ENCODE measurements at regions not wholly inside any gene's neighbourhood (a gene's known extent, or its start where the extent isn't known, plus 50 kb on each side); places are given as distances from the start of the nearest gene placed in this dataset.

- Histone ChIP-seq H3K36me3 (ENCODE audit: control insufficient read depth, insufficient read depth, low read length) (no peaks in the 10 kb centered on the region), H2AFZ (replicated peaks; ENCODE audit: low read length, poor library complexity) (no peak overlapping the region), H3K4ac (ENCODE audit: low read depth, low read length) (no peak overlapping the region), H2BK5ac (ENCODE audit: low read depth, low read length, poor library complexity, severe bottlenecking) (no peak overlapping the region), H3K27ac (ENCODE audit: insufficient read depth, low read length) (no peak overlapping the region), H3K27me3 (ENCODE audit: control insufficient read depth, insufficient read depth, low read length) (no peaks in the 10 kb centered on the region), H2BK20ac (ENCODE audit: low read depth, low read length) (no peak overlapping the region; the same call in 1 of the 2 replicates), H3K4me1 (ENCODE audit: control insufficient read depth, insufficient read depth, low read length) (peaks cover 6% of the 10 kb centered on the region), H3K9ac (ENCODE audit: low read depth, low read length) (no peak overlapping the region), H3K4me3 (ENCODE audit: insufficient read depth, low read depth, low read length) (no peak overlapping the region), H2BK120ac (ENCODE audit: low read depth, low read length) (peak overlapping the region; percentile 45; the same call in 1 of the 2 replicates), H2AK9ac (replicated peaks; ENCODE audit: low read depth, low read length, poor library complexity) (no peak overlapping the region), H4K91ac (ENCODE audit: insufficient read depth, low read depth, low read length) (no peak overlapping the region), H4K5ac (ENCODE audit: low read depth, low read length) (no peak overlapping the region), H3K9me1 (ENCODE audit: insufficient read depth, low read length) (peaks cover 4% of the 10 kb centered on the region; the same call in 1 of the 2 replicates), H2AK5ac (ENCODE audit: low read depth, low read length) (no peak overlapping the region), H3K9me3 (ENCODE audit: control insufficient read depth, insufficient read depth, low read length) (no peaks in the 10 kb centered on the region), H4K8ac (ENCODE audit: low read depth in 2 of 2, low read length in 2 of 2) (no peak overlapping the region), H3K79me1 (ENCODE audit: low read depth in 1 of 2, low read length in 2 of 2) (no peaks in the 10 kb centered on the region), H3K23ac (ENCODE audit: low read depth, low read length) (no peak overlapping the region), H2BK15ac (ENCODE audit: low read depth, low read length) (0 out of 3 replicates have a peak overlapping the region, but pooled peaks have one; percentile 50), H3K18ac (ENCODE audit: low read depth, low read length) (no peak overlapping the region), H3K4me2 (ENCODE audit: low read depth, low read length) (no peak overlapping the region), H3K14ac (replicated peaks; ENCODE audit: low read depth, low read length) (no peak overlapping the region), H4K20me1 (ENCODE audit: insufficient read depth, low read length) (no peaks in the 10 kb centered on the region), H3K56ac (ENCODE audit: extremely low read depth, insufficient read depth, low read length) (no peak overlapping the region)
- 89% methylated on average over 3 of the region's 8 CpGs; no CpG with 5 or more reads in 1 of the 2 experiments for WGBS, 2 experiments (ENCODE audit: extremely low coverage in 2 of 2, insufficient read length in 1 of 2)
- dilution Hi-C loops (cut with HindIII; ENCODE audit: low sequenced_read_pairs, unreplicated experiment): no loop called here
- intact Hi-C loops (cut with micrococcal nuclease): loop anchor here (5.0 kb wide), 1 partner anchor 72 kb away; no protein-coding TSS in a partner anchor
- DNase-seq: no peak
- no TSS peak for BruUV-seq (replicated peaks)
- in situ Hi-C loops (cut with MboI; ENCODE audit: low sequenced_read_pairs): no loop called here
- no peak for ATAC-seq (ENCODE audit: low read depth)
- POLR2A ChIA-PET (ENCODE audit: unreplicated experiment): no interaction called here
- CTCF ChIA-PET: interaction anchor here (1.4 kb wide), 1 partner anchor 14 kb away, joined by 3 read pairs; no protein-coding TSS in a partner anchor
- TF ChIP-seq FOS (IDR thresholded peaks at IDR 0.05; ENCODE audit: low read depth, low read length) (no peak), RCOR1 (IDR thresholded peaks at IDR 0.05; ENCODE audit: insufficient replicate concordance, low read length) (no peak), CHD1 (IDR thresholded peaks at IDR 0.05; ENCODE audit: low read depth, low read length) (no peak), CEBPB (IDR thresholded peaks at IDR 0.05; ENCODE audit: low read depth, low read length) (no peak), MAFK (IDR thresholded peaks at IDR 0.05; ENCODE audit: low read depth, low read length) (no peak), CTCF (conservative IDR thresholded peaks at IDR 0.05; ENCODE audit: low read depth, low read length) (no peak), SMC3 (IDR thresholded peaks at IDR 0.05; ENCODE audit: low read depth, low read length) (no peak), MXI1 (IDR thresholded peaks at IDR 0.05; ENCODE audit: borderline replicate concordance, low read depth, low read length) (no peak), RFX5 (IDR thresholded peaks at IDR 0.05; ENCODE audit: low read depth, low read length) (no peak), NFE2L2 (IDR thresholded peaks at IDR 0.05; ENCODE audit: low read depth, low read length) (no peak), RAD21 (IDR thresholded peaks at IDR 0.05; ENCODE audit: low read length) (no peak), USF2 (IDR thresholded peaks at IDR 0.05; ENCODE audit: low read depth, low read length) (no peak), BHLHE40 (IDR thresholded peaks at IDR 0.05; ENCODE audit: low read depth, low read length) (no peak), POLR2A (IDR thresholded peaks at IDR 0.05; ENCODE audit: low read depth, low read length) (no peak)
- TF ChIP-seq, protein P1, sequence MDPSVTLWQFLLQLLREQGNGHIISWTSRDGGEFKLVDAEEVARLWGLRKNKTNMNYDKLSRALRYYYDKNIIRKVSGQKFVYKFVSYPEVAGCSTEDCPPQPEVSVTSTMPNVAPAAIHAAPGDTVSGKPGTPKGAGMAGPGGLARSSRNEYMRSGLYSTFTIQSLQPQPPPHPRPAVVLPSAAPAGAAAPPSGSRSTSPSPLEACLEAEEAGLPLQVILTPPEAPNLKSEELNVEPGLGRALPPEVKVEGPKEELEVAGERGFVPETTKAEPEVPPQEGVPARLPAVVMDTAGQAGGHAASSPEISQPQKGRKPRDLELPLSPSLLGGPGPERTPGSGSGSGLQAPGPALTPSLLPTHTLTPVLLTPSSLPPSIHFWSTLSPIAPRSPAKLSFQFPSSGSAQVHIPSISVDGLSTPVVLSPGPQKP (IDR thresholded peaks at IDR 0.05; ENCODE audit: borderline replicate concordance, low read depth, low read length): no peak
Observed at GRCh38 chr5:115379622-115380344, 83.3 kb upstream of the CCDC112 start.

Data from IMR-90 (cell line).